ENCODE measurements at regions not wholly inside any gene's neighbourhood (a gene's known extent, or its start where the extent isn't known, plus 50 kb on each side); places are given as distances from the start of the nearest gene placed in this dataset.

DNA sequence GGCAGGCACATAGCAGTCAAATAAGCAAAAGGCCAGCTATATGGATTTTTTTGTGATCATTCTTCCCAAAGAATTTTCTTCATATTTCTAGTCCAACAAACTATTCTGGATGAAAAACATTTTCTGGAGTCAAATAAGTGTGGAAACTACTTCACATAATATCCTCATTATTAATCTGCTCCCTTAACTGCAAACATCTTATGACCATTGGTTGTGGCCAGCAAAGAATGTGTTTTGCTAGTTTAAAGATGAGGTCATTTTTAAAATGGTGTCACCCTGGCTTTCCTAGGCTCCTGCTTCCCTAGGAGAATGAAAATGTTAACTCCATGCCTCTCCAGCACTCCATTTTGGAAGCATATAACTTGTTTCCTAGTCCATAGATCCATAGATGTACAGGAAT lies 118.8 kb downstream of the SST start:
- no peak for DNase-seq (ENCODE audit: low spot score)
- Histone ChIP-seq H3K27ac (no peak overlapping the region), H3K4me3 (no peak overlapping the region), H3K27me3 (replicated peaks; ENCODE audit: insufficient read depth) (no peaks in the 10 kb centered on the region), H3K36me3 (no peaks in the 10 kb centered on the region), H3K4me1 (replicated peaks) (no peaks in the 10 kb centered on the region), H3K9me3 (no peaks in the 10 kb centered on the region)
- TF ChIP-seq POLR2A (IDR thresholded peaks at IDR 0.05) (no peak), CTCF (IDR thresholded peaks at IDR 0.05) (no peak), POLR2AphosphoS5 (IDR thresholded peaks at IDR 0.05) (no peak)
- intact Hi-C loops (cut with DNase I): no loop called here

- 96% methylated on average over 1 of the region's 1 CpG for WGBS
Measured at GRCh38 chr3:187550446-187550845, 119.7 kb downstream of the SST start.

GRCh38 chr3:187545366-187545765 lies 124.8 kb downstream of the SST start:
- 91% methylated on average over 5 of the region's 5 CpGs for WGBS
- TF ChIP-seq CTCF (IDR thresholded peaks at IDR 0.05) (no peak), POLR2A (IDR thresholded peaks at IDR 0.05) (no peak), POLR2AphosphoS5 (IDR thresholded peaks at IDR 0.05) (no peak)

More at GRCh38 chr3:187550446-187550845, 119.7 kb downstream of the SST start:
- no peak overlapping the region for H3K4me3 ChIP-seq
- H3K27me3 ChIP-seq (replicated peaks; ENCODE audit: insufficient read depth): no peaks in the 10 kb centered on the region
- no peaks in the 10 kb centered on the region for H3K36me3 ChIP-seq
- no peak for TF ChIP-seq POLR2A (IDR thresholded peaks at IDR 0.05)
- no peak for TF ChIP-seq CTCF (IDR thresholded peaks at IDR 0.05)
- no peak for TF ChIP-seq POLR2AphosphoS5 (IDR thresholded peaks at IDR 0.05)
- intact Hi-C loops (cut with DNase I): no loop called here
- H3K4me1 ChIP-seq (replicated peaks): no peaks in the 10 kb centered on the region
- H3K9me3 ChIP-seq: no peaks in the 10 kb centered on the region
- H3K27ac ChIP-seq: no peak overlapping the region
- DNase-seq (ENCODE audit: low spot score): no peak

GRCh38 chr3:187544326-187544725 lies 125.9 kb downstream of the SST start:
- Histone ChIP-seq H3K9me3 (no peaks in the 10 kb centered on the region), H3K4me3 (no peak overlapping the region), H3K27me3 (replicated peaks; ENCODE audit: insufficient read depth) (no peaks in the 10 kb centered on the region), H3K36me3 (no peaks in the 10 kb centered on the region), H3K27ac (no peak overlapping the region), H3K4me1 (replicated peaks) (no peaks in the 10 kb centered on the region)
- WGBS: 95% methylated on average over 5 of the region's 5 CpGs
- no peak for TF ChIP-seq CTCF (IDR thresholded peaks at IDR 0.05)
- no peak for TF ChIP-seq POLR2AphosphoS5 (IDR thresholded peaks at IDR 0.05)
- no peak for TF ChIP-seq POLR2A (IDR thresholded peaks at IDR 0.05)
- intact Hi-C loops (cut with DNase I): no loop called here
- DNase-seq (ENCODE audit: low spot score): no peak

More at GRCh38 chr3:187545366-187545765, 124.8 kb downstream of the SST start:
- no peaks in the 10 kb centered on the region for H3K9me3 ChIP-seq
- H3K27me3 ChIP-seq (replicated peaks; ENCODE audit: insufficient read depth): no peaks in the 10 kb centered on the region
- intact Hi-C loops (cut with DNase I): no loop called here
- H3K4me1 ChIP-seq (replicated peaks): no peaks in the 10 kb centered on the region
- H3K4me3 ChIP-seq: no peak overlapping the region
- H3K36me3 ChIP-seq: no peaks in the 10 kb centered on the region
- no peak overlapping the region for H3K27ac ChIP-seq
- no peak for DNase-seq (ENCODE audit: low spot score)

GRCh38 chr3:187540847-187541246 lies 129.3 kb downstream of the SST start:
- Histone ChIP-seq H3K9me3 (no peaks in the 10 kb centered on the region), H3K27ac (no peak overlapping the region), H3K36me3 (no peaks in the 10 kb centered on the region), H3K4me1 (replicated peaks) (no peaks in the 10 kb centered on the region), H3K4me3 (no peak overlapping the region), H3K27me3 (replicated peaks; ENCODE audit: insufficient read depth) (no peaks in the 10 kb centered on the region)
- no peak for TF ChIP-seq POLR2A (IDR thresholded peaks at IDR 0.05)
- TF ChIP-seq CTCF (IDR thresholded peaks at IDR 0.05): no peak
- TF ChIP-seq POLR2AphosphoS5 (IDR thresholded peaks at IDR 0.05): no peak
- intact Hi-C loops (cut with DNase I): no loop called here
- 93% methylated on average over 6 of the region's 6 CpGs for whole genome bisulfite sequencing
- no peak for DNase-seq (ENCODE audit: low spot score)

Data from prostate gland (tissue), 2 donors.